ENCODE measurements at regions not wholly inside any gene's neighbourhood (a gene's known extent, or its start where the extent isn't known, plus 50 kb on each side); places are given as distances from the start of the nearest gene placed in this dataset.

GRCh38 chr2:18290386-18290785, 270.1 kb downstream of the RDH14 start:
- H3K14ac ChIP-seq (ENCODE audit: insufficient read length) = no peak overlapping the region
- DNase-seq (ENCODE audit: low read depth in 1 of 2, low spot score in 2 of 2) (no peak), FAIRE-seq (no peak)
- H2AK5ac ChIP-seq (ENCODE audit: low read depth, low read length) = no peak overlapping the region
- no peak overlapping the region for H3K27ac ChIP-seq (ENCODE audit: low read depth, low read length)
- H2BK15ac ChIP-seq (ENCODE audit: low read length) = no peak overlapping the region
- H4K5ac ChIP-seq (ENCODE audit: insufficient read length, low read depth, low read length) = no peak overlapping the region
- no peak overlapping the region for H4K91ac ChIP-seq (replicated peaks; ENCODE audit: insufficient read length, low read length)
- no peak overlapping the region for H2AFZ ChIP-seq (ENCODE audit: low read length)
- H3K4me1 ChIP-seq (replicated peaks in 1 of 4; ENCODE audit: control insufficient read depth in 3 of 4, insufficient read depth in 4 of 4, low read length in 3 of 4) = no peaks in the 10 kb centered on the region
- H3K18ac ChIP-seq (ENCODE audit: extremely low read depth, low read length) = no peak overlapping the region
- no peaks in the 10 kb centered on the region for H3K23me2 ChIP-seq (ENCODE audit: low read depth, low read length)
- no peak overlapping the region for H2BK120ac ChIP-seq (replicated peaks; ENCODE audit: low read depth, low read length)
- H3K27me3 ChIP-seq (replicated peaks in 1 of 4; ENCODE audit: control insufficient read depth in 3 of 4, extremely low read depth in 1 of 4, insufficient read depth in 3 of 4, low read length in 3 of 4) = no peaks in the 10 kb centered on the region
- H3K79me1 ChIP-seq (ENCODE audit: low read depth, low read length) = no peaks in the 10 kb centered on the region
- no peak overlapping the region for H3K9ac ChIP-seq (replicated peaks in 1 of 4; ENCODE audit: extremely low read depth in 1 of 4, low read depth in 3 of 4, low read length in 3 of 4)
- H4K20me1 ChIP-seq (replicated peaks in 1 of 2; ENCODE audit: control insufficient read depth in 1 of 2, insufficient read depth in 2 of 2, low read length in 2 of 2) = no peaks in the 10 kb centered on the region
- H3K4me2 ChIP-seq (ENCODE audit: insufficient read depth in 1 of 2, low read depth in 2 of 2, low read length in 2 of 2) = no peak overlapping the region
- H3K9me3 ChIP-seq (ENCODE audit: insufficient read depth in 2 of 2, low read depth in 1 of 2, low read length in 1 of 2) = no peaks in the 10 kb centered on the region
- H3K4me3 ChIP-seq (ENCODE audit: extremely low read depth in 1 of 4, insufficient read depth in 2 of 4, low read depth in 3 of 4, low read length in 4 of 4) = no peak overlapping the region
- CTCF ChIA-PET (ENCODE audit: partially characterized antibody) = interaction anchor here (0.6 to 1.3 kb wide), 3 partner anchors 9 to 194 kb away, joined by 3 to 4 read pairs (median 3); no protein-coding TSS in a partner anchor
- no peak overlapping the region for H3K4ac ChIP-seq (replicated peaks; ENCODE audit: insufficient read length, low read depth, low read length)
- H3K79me2 ChIP-seq (ENCODE audit: control insufficient read depth in 1 of 2, insufficient read depth in 2 of 2, low read length in 2 of 2) = no peaks in the 10 kb centered on the region
- no peaks in the 10 kb centered on the region for H3K36me3 ChIP-seq (ENCODE audit: control insufficient read depth in 2 of 4, insufficient read depth in 4 of 4, low read length in 3 of 4)
- no peak overlapping the region for H2BK5ac ChIP-seq (ENCODE audit: low read depth, low read length)
- H2BK20ac ChIP-seq (ENCODE audit: low read length) = no peak overlapping the region
- no peak overlapping the region for H3K23ac ChIP-seq (ENCODE audit: insufficient read length)
- no peak overlapping the region for H4K8ac ChIP-seq (ENCODE audit: extremely low read depth, insufficient read depth, low read length)
- POLR2A ChIA-PET (ENCODE audit: partially characterized antibody) = no interaction called here
- no peak overlapping the region for H2BK12ac ChIP-seq (ENCODE audit: low read depth, low read length)
- no peak overlapping the region for H3K56ac ChIP-seq (replicated peaks; ENCODE audit: insufficient read length, low read depth, low read length)
- TF ChIP-seq EGR1 (IDR thresholded peaks at IDR 0.05; ENCODE audit: borderline replicate concordance, low read depth, low read length) = no peak
- no peak for TF ChIP-seq CEBPB (IDR thresholded peaks at IDR 0.05; ENCODE audit: low read depth, low read length)
- no peak for TF ChIP-seq KDM5A (IDR thresholded peaks at IDR 0.05; ENCODE audit: low read length)
- TF ChIP-seq KDM1A (IDR thresholded peaks at IDR 0.05; ENCODE audit: borderline replicate concordance, low read length) = no peak
- no peak for TF ChIP-seq SIX5 (IDR thresholded peaks at IDR 0.05; ENCODE audit: low read depth, low read length)
- TF ChIP-seq NANOG (IDR thresholded peaks at IDR 0.05; ENCODE audit: insufficient read depth, low read depth, low read length, poor library complexity, severe bottlenecking) = no peak
- no peak for TF ChIP-seq RAD21 (IDR thresholded peaks at IDR 0.05 in 1 of 2, conservative IDR thresholded peaks at IDR 0.05 in 1 of 2; ENCODE audit: low read depth in 2 of 2, low read length in 2 of 2)
- no peak for TF ChIP-seq YY1 (IDR thresholded peaks at IDR 0.05; ENCODE audit: low read depth, low read length)
- TF ChIP-seq GABPA (IDR thresholded peaks at IDR 0.05; ENCODE audit: borderline replicate concordance, insufficient read depth, low read length) = no peak
